GM11168 (cell line): ENCODE measurements at regions not wholly inside any gene's neighbourhood (a gene's known extent, or its start where the extent isn't known, plus 50 kb on each side); places are given as distances from the start of the nearest gene placed in this dataset.
"Not testable (repeated sequence)": the region's sequence is repeated elsewhere in the genome, so short reads cannot be mapped to it uniquely, and the experiment has no call there.

Experiments used
- in situ Hi-C: fragments of 300-500 bp; cut with MboI; formaldehyde crosslinking; loops from one replicate; pipeline ENCODE4 v1.12.0; 2022; ENCODE audit warnings: low sequenced_read_pairs; ENCODE audit not compliant: unreplicated experiment

- in situ Hi-C loops, result no loop called here
Measured at GRCh38 chr5:100693481-100693880, 158.3 kb downstream of the FAM174A start.

- in situ Hi-C loops, result no loop called here
Measured at GRCh38 chr5:100694100-100694499, 158.9 kb downstream of the FAM174A start.

- in situ Hi-C loops, result no loop called here
Measured at GRCh38 chr5:100697970-100698369, 162.8 kb downstream of the FAM174A start.

GRCh38 chr5:100706776-100707175 lies 171.6 kb downstream of the FAM174A start:
- in situ Hi-C loops, result no loop called here

- in situ Hi-C loops, result no loop called here
Measured at GRCh38 chr5:100708645-100709171, 173.5 kb downstream of the FAM174A start.

- in situ Hi-C loops, result no loop called here
Measured at GRCh38 chr5:100709771-100710170, 174.6 kb downstream of the FAM174A start.

GRCh38 chr5:100714780-100715179 lies 179.6 kb downstream of the FAM174A start:
- in situ Hi-C loops, result not testable (repeated sequence)

- in situ Hi-C loops, result no loop called here
Measured at GRCh38 chr5:100722657-100723056, 180.4 kb downstream of the ST8SIA4 start.

- in situ Hi-C loops, result no loop called here
Measured at GRCh38 chr5:100723229-100723628, 179.9 kb downstream of the ST8SIA4 start.

GRCh38 chr5:100726116-100726515 lies 177.0 kb downstream of the ST8SIA4 start:
- in situ Hi-C loops, result no loop called here

- in situ Hi-C loops, result no loop called here
Measured at GRCh38 chr5:100731768-100732167, 171.3 kb downstream of the ST8SIA4 start.

GRCh38 chr5:100746730-100747129 lies 156.4 kb downstream of the ST8SIA4 start:
- in situ Hi-C loops, result no loop called here

GRCh38 chr5:100749771-100750284 lies 153.3 kb downstream of the ST8SIA4 start:
- in situ Hi-C loops, result loop anchor here (25.0 kb wide), 1 partner anchor 287 kb away; no protein-coding TSS in a partner anchor

GRCh38 chr5:100755435-100755834 lies 147.6 kb downstream of the ST8SIA4 start:
- in situ Hi-C loops, result loop anchor here (25.0 kb wide), 1 partner anchor 282 kb away; no protein-coding TSS in a partner anchor
